ENCODE measurements at regions not wholly inside any gene's neighbourhood (a gene's known extent, or its start where the extent isn't known, plus 50 kb on each side); places are given as distances from the start of the nearest gene placed in this dataset.

GRCh38 chr12:22880807-22881206 is 255.8 kb downstream of the ETNK1 start:
- TF ChIP-seq CTCF (IDR thresholded peaks at IDR 0.05), result no peak
- no peak for TF ChIP-seq EZH2 (IDR thresholded peaks at IDR 0.05; ENCODE audit: borderline replicate concordance, insufficient read depth, low read depth, low read length, poor library complexity, severe bottlenecking)
- Histone ChIP-seq H2AFZ (ENCODE audit: insufficient read depth, low read depth, low read length, poor library complexity, severe bottlenecking) (no peak overlapping the region), H3K4me3 (ENCODE audit: control extremely low read depth in 1 of 5, extremely low read depth in 1 of 5, insufficient read depth in 1 of 5, low read depth in 2 of 5, low read length in 4 of 5) (no peak overlapping the region), H3K9me3 (ENCODE audit: control extremely low read depth in 1 of 3, control insufficient read depth in 2 of 3, insufficient read depth in 1 of 3, low read length in 2 of 3) (no peaks in the 10 kb centered on the region), H3K4me2 (replicated peaks; ENCODE audit: low read depth, low read length, poor library complexity, severe bottlenecking) (no peak overlapping the region), H3K27me3 (replicated peaks in 1 of 4; ENCODE audit: control extremely low read depth in 1 of 4, control insufficient read depth in 3 of 4, insufficient read depth in 4 of 4, low read length in 3 of 4) (no peaks in the 10 kb centered on the region), H4K20me1 (ENCODE audit: control insufficient read depth, insufficient read depth, low read length, poor library complexity, severe bottlenecking) (no peaks in the 10 kb centered on the region), H3K9ac (ENCODE audit: low read length) (no peak overlapping the region), H3K4me1 (ENCODE audit: control insufficient read depth in 2 of 2, insufficient read depth in 2 of 2, low read length in 2 of 2) (no peaks in the 10 kb centered on the region), H3K79me2 (ENCODE audit: control insufficient read depth, insufficient read depth, low read length) (no peaks in the 10 kb centered on the region), H3K36me3 (replicated peaks in 1 of 2; ENCODE audit: control extremely low read depth in 1 of 2, control insufficient read depth in 1 of 2, extremely low read depth in 1 of 2, insufficient read depth in 2 of 2, low read length in 1 of 2) (no peaks in the 10 kb centered on the region), H3K27ac (ENCODE audit: low read length in 2 of 2) (no peak overlapping the region)
- H3K4me3 Mint-ChIP-seq, result no peak overlapping the region
- H3K27me3 Mint-ChIP-seq, result peaks cover 3% of the 10 kb centered on the region
- no peak overlapping the region for H3K27ac Mint-ChIP-seq
- DNase-seq, result no peak
- intact Hi-C loops (cut with micrococcal nuclease), result no loop called here
- H3K9me3 Mint-ChIP-seq (ENCODE audit: insufficient read depth), result no peaks in the 10 kb centered on the region
- POLR2A ChIA-PET, result no interaction called here
- ATAC-seq (ENCODE audit: low read depth), result no peak
- WGBS (ENCODE audit: insufficient coverage), result 76% methylated on average over 5 of the region's 6 CpGs
- CTCF ChIA-PET, result no interaction called here
- no peaks in the 10 kb centered on the region for H3K4me1 Mint-ChIP-seq

GRCh38 chr12:22881878-22882385 is 257.0 kb downstream of the ETNK1 start:
- Histone ChIP-seq H3K79me2 (ENCODE audit: control insufficient read depth, insufficient read depth, low read length) (no peaks in the 10 kb centered on the region), H3K4me3 (ENCODE audit: control extremely low read depth in 1 of 5, extremely low read depth in 1 of 5, insufficient read depth in 1 of 5, low read depth in 2 of 5, low read length in 4 of 5) (no peak overlapping the region), H3K4me1 (ENCODE audit: control insufficient read depth in 2 of 2, insufficient read depth in 2 of 2, low read length in 2 of 2) (no peaks in the 10 kb centered on the region), H3K9ac (ENCODE audit: low read length) (no peak overlapping the region), H3K36me3 (replicated peaks in 1 of 2; ENCODE audit: control extremely low read depth in 1 of 2, control insufficient read depth in 1 of 2, extremely low read depth in 1 of 2, insufficient read depth in 2 of 2, low read length in 1 of 2) (no peaks in the 10 kb centered on the region), H4K20me1 (ENCODE audit: control insufficient read depth, insufficient read depth, low read length, poor library complexity, severe bottlenecking) (no peaks in the 10 kb centered on the region), H3K27me3 (replicated peaks in 1 of 4; ENCODE audit: control extremely low read depth in 1 of 4, control insufficient read depth in 3 of 4, insufficient read depth in 4 of 4, low read length in 3 of 4) (no peaks in the 10 kb centered on the region), H3K27ac (ENCODE audit: low read length in 2 of 2) (no peak overlapping the region), H3K9me3 (ENCODE audit: control extremely low read depth in 1 of 3, control insufficient read depth in 2 of 3, insufficient read depth in 1 of 3, low read length in 2 of 3) (no peaks in the 10 kb centered on the region), H2AFZ (ENCODE audit: insufficient read depth, low read depth, low read length, poor library complexity, severe bottlenecking) (no peak overlapping the region), H3K4me2 (replicated peaks; ENCODE audit: low read depth, low read length, poor library complexity, severe bottlenecking) (no peak overlapping the region)
- intact Hi-C loops (cut with micrococcal nuclease), result no loop called here
- no peak for ATAC-seq (ENCODE audit: low read depth)
- H3K9me3 Mint-ChIP-seq (ENCODE audit: insufficient read depth), result no peaks in the 10 kb centered on the region
- no CpG with 5 or more reads among the region's 3 CpGs for WGBS (ENCODE audit: insufficient coverage)
- ChIA-PET POLR2A (no interaction called here), CTCF (no interaction called here)
- H3K4me3 Mint-ChIP-seq, result no peak overlapping the region
- DNase-seq, result no peak
- peaks cover 3% of the 10 kb centered on the region for H3K27me3 Mint-ChIP-seq
- H3K27ac Mint-ChIP-seq, result no peak overlapping the region
- TF ChIP-seq CTCF (IDR thresholded peaks at IDR 0.05) (no peak), EZH2 (IDR thresholded peaks at IDR 0.05; ENCODE audit: borderline replicate concordance, insufficient read depth, low read depth, low read length, poor library complexity, severe bottlenecking) (no peak)
- H3K4me1 Mint-ChIP-seq, result no peaks in the 10 kb centered on the region

Measured in B cell (primary cell).